ENCODE measurements at regions not wholly inside any gene's neighbourhood (a gene's known extent, or its start where the extent isn't known, plus 50 kb on each side); places are given as distances from the start of the nearest gene placed in this dataset.

GRCh38 chr3:109532257-109533216 lies 195.2 kb upstream of the DPPA4 start:
- H3K9me2 ChIP-seq (ENCODE audit: insufficient read depth, low read length): no peaks in the 10 kb centered on the region
- POLR2A ChIA-PET: interaction anchor here (0.7 kb wide), 1 partner anchor 608 kb away, joined by 3 read pairs; no protein-coding TSS in a partner anchor
- peak; percentile 1 for DNase-seq (ENCODE audit: low spot score)

DNA sequence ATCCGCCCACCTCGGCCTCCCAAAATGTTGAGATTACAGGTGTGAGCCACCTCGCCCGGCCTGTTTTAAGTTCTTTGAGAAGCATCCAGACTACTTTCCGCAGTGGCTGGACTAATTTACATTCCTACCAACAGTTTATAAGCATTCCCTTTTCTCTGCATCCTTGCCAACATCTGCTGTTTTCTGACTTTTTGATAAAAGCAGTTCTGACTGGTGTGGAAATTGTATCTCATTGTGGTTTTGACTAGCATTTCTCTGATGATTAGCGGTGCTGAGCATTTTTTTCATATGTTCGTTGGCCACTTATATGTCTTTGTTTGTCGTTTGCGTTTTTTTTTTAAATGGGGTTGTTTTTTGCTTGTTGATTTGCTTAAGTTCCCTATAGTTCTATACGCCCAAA lies 208.4 kb upstream of the DPPA4 start:
- Histone ChIP-seq H4K20me1 (ENCODE audit: insufficient read depth, low read length) (no peaks in the 10 kb centered on the region), H3K4me3 (ENCODE audit: low read depth, low read length, poor library complexity, severe bottlenecking) (no peak overlapping the region), H2AFZ (ENCODE audit: low read length) (no peak overlapping the region), H3K4me1 (ENCODE audit: insufficient read depth, low read length, poor library complexity, severe bottlenecking) (no peaks in the 10 kb centered on the region), H3K4me2 (ENCODE audit: low read length) (no peak overlapping the region), H3K9me2 (ENCODE audit: insufficient read depth, low read length) (no peaks in the 10 kb centered on the region), H3K79me2 (ENCODE audit: insufficient read depth, low read depth, low read length) (no peaks in the 10 kb centered on the region), H3K27ac (ENCODE audit: low read depth, low read length, poor library complexity, severe bottlenecking) (no peak overlapping the region), H3K36me3 (ENCODE audit: insufficient read depth, low read length) (no peaks in the 10 kb centered on the region), H3K9me3 (ENCODE audit: low read length) (no peaks in the 10 kb centered on the region)
- intact Hi-C loops (cut with micrococcal nuclease; ENCODE audit: unreplicated experiment): no loop called here
- TF ChIP-seq, protein P1, sequence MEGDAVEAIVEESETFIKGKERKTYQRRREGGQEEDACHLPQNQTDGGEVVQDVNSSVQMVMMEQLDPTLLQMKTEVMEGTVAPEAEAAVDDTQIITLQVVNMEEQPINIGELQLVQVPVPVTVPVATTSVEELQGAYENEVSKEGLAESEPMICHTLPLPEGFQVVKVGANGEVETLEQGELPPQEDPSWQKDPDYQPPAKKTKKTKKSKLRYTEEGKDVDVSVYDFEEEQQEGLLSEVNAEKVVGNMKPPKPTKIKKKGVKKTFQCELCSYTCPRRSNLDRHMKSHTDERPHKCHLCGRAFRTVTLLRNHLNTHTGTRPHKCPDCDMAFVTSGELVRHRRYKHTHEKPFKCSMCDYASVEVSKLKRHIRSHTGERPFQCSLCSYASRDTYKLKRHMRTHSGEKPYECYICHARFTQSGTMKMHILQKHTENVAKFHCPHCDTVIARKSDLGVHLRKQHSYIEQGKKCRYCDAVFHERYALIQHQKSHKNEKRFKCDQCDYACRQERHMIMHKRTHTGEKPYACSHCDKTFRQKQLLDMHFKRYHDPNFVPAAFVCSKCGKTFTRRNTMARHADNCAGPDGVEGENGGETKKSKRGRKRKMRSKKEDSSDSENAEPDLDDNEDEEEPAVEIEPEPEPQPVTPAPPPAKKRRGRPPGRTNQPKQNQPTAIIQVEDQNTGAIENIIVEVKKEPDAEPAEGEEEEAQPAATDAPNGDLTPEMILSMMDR (conservative IDR thresholded peaks at IDR 0.05; ENCODE audit: low read length): no peak
- no peak for TF ChIP-seq EZH2phosphoT487 (IDR thresholded peaks at IDR 0.05; ENCODE audit: borderline replicate concordance, low read depth, low read length)
- no peak for DNase-seq (ENCODE audit: low spot score)
- POLR2A ChIA-PET: no interaction called here
- CTCF ChIA-PET (ENCODE audit: unreplicated experiment): no interaction called here
- BruUV-seq (replicated peaks): no TSS peak

More at GRCh38 chr3:109532257-109533216, 195.2 kb upstream of the DPPA4 start:
- H3K4me2 ChIP-seq (ENCODE audit: low read length): no peak overlapping the region
- no TSS peak for BruUV-seq (replicated peaks)
- intact Hi-C loops (cut with micrococcal nuclease; ENCODE audit: unreplicated experiment): no loop called here
- no peaks in the 10 kb centered on the region for H4K20me1 ChIP-seq (ENCODE audit: insufficient read depth, low read length)
- no peak for TF ChIP-seq EZH2phosphoT487 (IDR thresholded peaks at IDR 0.05; ENCODE audit: borderline replicate concordance, low read depth, low read length)
- TF ChIP-seq, protein P1 (conservative IDR thresholded peaks at IDR 0.05; ENCODE audit: low read length): peak; percentile 45; the same call in 1 of the 2 replicates
- no peaks in the 10 kb centered on the region for H3K79me2 ChIP-seq (ENCODE audit: insufficient read depth, low read depth, low read length)
- H3K4me3 ChIP-seq (ENCODE audit: low read depth, low read length, poor library complexity, severe bottlenecking): no peak overlapping the region
- H3K27ac ChIP-seq (ENCODE audit: low read depth, low read length, poor library complexity, severe bottlenecking): no peak overlapping the region
- H3K4me1 ChIP-seq (ENCODE audit: insufficient read depth, low read length, poor library complexity, severe bottlenecking): no peaks in the 10 kb centered on the region
- CTCF ChIA-PET (ENCODE audit: unreplicated experiment): no interaction called here
- H3K9me3 ChIP-seq (ENCODE audit: low read length): no peaks in the 10 kb centered on the region
- no peak overlapping the region for H2AFZ ChIP-seq (ENCODE audit: low read length)
- no peaks in the 10 kb centered on the region for H3K36me3 ChIP-seq (ENCODE audit: insufficient read depth, low read length)
